ENCODE measurements at regions not wholly inside any gene's neighbourhood (a gene's known extent, or its start where the extent isn't known, plus 50 kb on each side); places are given as distances from the start of the nearest gene placed in this dataset.

DNA sequence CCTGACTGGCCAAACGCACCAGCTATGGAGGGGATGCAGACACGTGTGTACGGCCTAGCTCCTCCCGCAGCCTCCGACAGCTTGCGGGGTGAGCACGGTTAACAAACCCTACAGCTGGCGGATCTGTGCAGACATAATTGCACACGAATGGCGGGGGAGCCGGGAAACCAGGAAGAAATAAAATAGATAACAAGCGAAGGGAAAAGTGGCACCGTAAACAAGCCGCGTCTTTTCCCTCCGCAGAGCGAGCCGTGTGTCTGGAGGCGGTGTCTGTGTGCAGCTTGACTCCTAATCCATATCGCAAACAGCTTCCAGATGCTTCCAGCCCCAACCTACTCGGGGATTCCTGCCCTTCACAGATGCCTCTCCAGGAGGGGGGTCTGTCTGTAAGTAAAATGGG, 853.1 kb upstream of the SALL3 start:
- no peak for DNase-seq

DNA sequence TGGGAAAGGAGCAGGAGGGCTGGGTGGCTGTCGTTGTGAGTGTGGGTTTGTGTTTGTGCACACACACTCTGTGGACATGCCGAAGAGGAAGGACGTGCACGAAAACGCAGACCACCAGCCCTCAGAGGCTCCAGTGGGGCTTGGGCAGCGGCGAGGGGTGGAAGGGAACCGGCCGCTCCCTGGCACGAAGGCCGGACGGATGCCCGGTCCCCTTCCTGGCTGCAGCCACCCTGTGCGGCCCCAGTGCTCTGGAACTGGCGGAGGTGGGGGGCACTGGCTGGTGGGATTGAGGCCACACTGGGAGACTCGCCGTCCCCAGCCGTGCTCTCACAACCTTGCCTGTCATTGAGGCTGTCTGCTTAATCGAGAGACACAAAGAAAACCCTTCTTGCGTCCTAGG, 852.6 kb upstream of the SALL3 start:
- DNase-seq: no peak

DNA sequence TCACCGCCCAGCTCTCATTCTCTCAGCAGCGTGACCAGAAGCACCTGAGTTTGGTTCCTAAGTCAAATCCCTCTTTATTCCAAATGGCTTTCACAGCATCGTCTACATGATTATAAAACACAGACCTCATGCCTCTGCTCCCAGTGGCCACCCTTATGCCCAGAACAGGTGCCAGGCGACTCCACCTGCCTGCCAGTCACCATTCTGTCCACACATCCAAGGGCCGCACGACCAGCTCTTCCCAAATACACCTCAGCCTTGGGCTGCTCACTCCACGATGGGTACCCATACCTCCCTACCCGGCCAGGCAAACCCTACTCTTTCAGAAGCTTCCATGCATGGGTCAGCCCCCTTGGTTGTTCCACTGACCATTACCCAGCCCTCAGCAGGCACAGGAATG, 851.6 kb upstream of the SALL3 start:
- no peak for DNase-seq

DNA sequence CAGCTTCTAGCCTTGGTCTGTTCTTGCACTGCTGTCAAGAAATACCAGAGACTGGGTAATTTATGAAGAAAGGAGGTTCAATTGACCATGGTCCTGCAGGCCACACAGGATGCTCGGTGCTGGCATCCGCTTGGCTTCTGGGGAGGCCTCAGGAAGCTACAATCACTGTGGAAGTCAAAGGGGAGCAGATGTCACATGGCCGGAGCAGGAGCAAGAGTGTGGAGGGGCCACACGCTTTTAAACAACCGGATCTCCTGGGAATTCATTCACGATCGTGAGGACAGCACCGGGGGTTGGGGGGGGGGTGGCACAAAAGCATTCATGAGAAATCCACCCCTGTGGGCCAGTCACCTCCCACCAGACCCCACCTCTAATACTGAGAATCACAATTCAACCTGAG, 850.4 kb upstream of the SALL3 start:
- DNase-seq: no peak

DNA sequence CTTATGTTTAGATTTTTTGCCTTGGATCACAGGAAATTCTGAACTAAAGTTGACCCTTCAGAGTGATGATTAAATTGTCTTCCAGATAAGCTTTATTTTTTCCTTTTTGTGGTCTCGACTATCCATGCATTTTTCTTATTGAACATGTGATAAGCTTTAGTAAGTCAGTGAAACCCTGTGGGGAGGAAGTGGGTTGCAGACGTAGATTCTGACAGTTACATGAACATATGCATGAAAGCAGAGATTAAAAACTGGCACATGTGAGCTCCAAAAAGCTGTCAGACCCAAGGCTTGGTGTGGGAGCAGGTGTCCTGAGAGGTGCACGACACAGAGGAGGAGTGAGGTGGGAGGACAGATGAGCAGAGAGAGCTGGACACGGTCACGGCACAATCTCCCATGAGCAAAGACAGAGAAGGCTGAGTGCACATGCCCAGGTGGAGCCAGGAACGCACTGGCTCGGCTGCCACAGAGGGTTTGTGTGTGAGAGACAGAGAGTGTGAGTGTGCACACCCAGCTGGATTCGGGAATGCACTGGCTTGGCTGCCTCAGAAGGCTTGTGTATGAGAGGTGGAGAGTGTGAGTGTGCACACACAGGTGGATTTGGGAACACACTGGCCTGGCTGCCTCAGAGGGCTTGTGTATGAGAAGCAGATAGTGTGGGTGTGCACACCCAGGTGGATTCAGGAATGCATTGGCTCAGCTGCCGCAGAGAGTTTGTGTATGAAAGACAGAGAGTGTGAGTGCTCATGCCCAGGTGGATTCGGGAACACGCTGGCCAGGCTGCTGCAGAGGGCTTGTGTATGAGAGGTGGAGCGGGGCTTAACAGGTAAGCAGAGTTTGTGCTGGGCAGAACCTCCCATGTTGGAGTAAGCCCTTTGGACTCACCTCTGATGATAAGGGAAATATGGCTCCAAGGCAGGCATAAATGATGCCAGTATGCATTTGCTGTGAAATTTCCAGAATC, 849.1 kb upstream of the SALL3 start:
- DNase-seq: no peak

DNA sequence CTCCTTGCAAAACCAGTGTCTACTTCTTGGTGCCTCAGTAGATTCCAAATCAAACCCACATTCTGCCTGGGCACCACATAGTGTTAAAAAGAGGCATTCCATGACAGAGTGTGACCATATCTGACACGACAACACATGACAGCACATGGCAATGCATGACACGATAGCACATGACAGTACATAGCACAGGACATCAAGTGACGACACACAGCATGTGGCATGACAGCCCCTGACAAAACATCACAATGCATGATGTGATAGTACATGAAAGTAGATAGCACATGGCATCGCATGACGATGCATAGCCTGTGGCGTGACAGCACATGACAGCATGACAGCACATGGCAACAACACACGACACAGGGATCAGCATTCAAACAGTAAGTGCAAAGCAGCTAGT, 845.9 kb upstream of the SALL3 start:
- no peak for DNase-seq

DNA sequence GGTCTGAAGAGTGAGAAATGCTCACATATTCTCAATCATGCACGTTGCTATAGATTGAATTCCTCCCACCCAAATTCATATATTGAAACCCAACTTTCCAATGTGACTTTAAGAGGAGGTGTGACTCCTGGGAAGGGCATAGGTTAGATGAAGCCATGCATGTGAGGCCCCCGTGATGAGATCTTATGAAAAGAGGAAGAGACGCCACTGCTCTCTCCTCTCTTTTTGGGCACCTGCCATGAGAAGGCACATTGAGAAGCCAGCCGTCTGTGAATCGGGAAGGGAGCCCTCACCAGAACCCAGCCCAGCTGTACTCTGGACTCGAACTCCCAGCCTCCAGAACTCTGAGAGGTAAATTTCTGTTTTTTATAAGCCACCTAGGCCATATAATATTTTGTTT, 842.6 kb upstream of the SALL3 start:
- DNase-seq: no peak

DNA sequence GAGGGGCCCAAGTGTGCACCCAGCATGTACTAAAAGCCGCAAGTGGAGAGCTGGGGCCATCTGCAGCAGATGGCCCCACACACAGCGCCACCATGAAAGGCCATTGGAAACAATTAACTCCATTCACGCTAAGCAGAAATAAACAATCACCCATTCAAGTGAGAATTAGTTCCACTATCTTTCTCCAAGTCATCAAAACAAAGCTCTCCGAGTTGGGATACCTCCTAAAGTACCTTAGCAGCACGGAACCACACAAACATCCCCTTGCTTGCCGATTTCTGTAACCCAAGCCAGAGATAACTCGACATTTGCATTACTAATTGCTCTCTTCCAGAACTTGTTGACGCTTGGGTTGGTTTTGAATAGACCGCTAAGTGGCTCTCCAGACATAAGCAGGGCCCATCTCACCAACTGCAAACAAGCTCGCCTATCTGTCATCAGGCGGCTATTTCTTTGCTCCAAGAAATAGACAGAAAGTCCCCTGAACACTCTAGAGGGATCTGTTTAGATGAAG, 840.6 kb upstream of the SALL3 start:
- DNase-seq: peak; percentile 52 to 79

DNA sequence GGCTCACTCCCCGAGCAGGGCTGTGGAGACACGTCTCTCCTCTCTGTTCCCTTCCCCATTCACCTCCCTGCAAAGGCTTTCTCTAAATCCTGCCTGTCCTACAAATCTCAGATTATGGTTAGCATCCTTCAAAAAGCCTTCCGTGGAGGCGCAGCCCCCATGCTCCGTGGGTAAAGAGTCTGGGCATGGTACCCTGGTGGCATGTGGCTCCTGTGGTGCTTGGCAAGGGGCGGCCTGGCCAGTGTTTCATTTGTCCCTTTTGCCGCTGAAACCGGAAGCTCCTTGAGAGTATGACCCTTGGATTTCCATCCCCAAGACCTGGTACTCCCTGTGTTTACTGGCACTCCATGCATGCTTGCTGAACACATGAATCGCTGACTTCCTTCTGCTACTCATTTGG, 839.3 kb upstream of the SALL3 start:
- DNase-seq: no peak

DNA sequence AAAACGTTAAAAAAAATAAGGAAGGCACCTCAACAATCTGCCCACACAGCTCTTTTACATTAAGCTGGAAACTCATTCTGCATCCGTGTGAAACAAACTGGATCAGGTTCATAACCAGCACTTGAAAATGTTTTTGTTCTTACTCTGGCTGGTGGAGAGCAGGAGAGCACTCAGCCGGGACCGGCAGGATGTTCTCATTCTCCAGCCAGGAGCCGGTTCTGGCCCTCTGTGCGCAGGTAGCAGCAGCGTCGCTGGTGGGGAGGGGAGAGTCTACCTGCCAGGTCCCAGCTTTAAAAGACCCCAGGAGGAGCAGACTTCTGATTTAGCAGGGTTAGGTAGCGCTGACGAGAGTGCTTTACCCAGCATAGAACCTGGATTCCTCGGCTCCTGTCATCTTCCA, 834.9 kb upstream of the SALL3 start:
- no peak for DNase-seq

DNA sequence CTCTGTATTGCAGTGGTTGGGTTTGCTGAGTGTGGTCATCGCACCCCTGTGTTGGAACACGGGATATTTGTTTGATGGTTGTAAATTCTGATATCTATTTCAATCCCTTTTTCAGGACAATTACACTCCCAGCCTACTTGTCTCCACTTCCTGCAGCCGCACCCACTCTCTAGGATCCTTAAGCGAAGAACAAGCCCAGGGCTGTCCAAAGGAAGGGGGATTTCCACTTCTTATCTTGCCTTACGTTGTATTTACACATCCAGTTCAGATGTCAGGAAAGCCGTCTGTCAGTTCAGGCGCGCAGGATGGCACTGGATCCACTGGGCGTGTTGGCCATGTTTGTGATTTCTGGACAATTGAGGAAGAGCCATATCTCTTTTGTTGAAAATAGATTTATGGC, 834.5 kb upstream of the SALL3 start:
- DNase-seq: no peak

DNA sequence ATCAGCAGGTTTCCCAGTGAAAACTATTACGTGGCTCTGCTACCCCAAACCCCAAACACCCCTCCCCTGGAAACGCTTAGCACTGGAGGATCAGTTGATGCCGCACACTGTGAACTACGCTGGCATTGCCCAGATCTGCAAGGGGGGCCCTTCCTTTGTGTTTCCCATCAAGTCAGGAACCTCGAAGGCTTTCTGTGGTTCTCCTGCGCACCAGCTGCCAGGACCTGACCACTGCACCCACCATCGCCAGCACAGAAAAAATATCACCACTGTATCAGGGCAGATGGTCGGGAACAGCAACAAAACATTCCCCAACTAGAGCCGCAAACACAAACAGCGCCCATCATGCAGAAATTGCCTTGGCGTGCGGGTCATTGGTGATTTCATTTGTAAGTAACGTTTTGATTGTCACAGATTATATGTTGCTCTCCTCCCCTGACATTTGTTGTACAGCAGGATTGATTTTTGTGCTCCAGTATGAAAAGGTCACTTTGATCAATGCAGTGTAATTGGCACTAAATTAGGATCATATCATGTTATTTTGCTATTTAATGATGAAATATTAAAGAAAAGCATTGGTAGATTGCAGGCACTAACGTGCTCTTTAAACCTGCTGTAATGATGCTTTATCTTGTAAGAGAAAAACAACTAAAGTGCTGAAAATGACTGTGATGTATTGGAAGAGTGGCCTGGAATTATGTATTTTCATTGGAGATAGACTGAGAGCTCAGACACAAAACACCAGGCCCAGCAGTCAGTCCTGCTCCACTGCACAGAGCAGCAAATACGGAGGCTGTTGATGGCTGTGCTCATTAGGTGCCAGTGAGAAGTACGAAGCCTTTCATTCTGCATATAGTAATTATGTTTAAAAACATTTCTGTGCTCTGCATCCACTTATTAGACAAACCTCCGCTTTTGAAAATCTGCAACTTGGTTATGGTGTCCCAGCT, 833.2 kb upstream of the SALL3 start:
- DNase-seq: no peak

DNA sequence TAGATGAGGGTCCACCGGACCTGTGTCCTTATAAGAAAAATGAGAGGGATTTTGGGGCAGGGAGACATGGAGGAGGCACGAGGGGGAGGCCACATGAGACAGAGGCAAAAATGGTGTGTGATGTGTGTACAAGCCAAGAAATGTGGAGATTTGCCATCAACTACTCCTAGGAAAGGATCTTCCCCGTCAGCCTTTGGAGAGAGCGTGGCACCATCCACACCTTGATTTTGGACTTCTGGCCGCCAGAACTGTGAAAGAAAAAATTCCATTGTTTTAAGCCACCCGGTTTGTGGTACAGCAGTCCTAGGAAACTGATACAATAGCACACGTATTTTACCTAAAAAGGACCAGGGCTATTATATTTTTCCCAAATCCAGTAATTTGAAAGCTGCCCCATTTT, 829.0 kb upstream of the SALL3 start:
- DNase-seq: no peak

DNA sequence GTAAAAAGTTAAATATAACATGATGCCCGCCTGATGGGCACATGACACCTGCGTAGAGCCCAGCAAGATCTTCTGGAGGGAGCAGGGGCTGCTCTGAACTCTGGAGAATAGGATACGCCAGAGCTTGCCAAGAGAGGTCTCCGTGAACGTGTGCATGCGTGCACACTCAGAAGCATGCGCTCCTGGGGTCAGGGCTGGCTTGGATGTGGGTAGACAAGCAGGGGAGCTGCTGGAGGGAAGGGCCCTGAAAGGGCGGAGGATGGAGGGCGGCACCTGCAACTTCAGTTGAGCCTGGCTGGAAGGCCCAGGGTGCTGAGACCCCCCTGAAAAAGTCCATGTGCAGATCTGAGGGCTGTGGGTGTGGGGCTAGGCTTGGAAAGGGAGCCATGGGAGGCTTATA, 828.4 kb upstream of the SALL3 start:
- DNase-seq: no peak

DNA sequence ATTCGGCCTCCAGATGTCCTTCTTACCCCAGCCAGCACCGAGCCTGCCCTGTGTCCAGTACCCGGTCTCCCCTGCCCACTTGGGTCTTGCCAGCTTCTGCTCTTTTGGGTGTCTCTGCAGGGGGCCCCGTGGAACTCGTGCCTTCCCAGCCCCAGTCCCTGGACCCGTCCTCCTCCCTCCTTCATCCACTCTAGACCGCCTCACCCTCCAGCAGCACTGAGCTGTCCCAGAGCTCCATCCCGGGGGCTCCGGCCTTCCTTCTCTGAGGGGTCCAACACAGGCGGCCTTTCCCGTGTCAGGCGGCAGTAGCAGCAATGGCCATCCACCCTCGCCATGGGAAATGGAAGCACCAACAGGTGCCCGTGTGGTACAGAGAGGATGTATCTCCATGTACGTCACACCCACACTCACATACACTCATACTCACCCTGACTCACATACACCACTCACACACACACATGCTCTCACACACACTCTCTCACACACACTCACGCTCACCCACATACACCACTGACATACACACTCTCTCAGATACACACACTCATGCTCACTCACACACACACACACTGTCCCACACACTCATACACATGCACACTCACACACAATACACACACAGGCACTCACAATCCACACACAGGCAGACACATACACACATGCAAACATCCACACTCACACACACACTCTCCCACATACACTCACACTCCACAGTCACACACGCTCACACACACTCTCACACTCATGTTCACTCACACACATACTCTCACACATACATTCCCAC, 827.5 kb upstream of the SALL3 start:
- DNase-seq: no peak

DNA sequence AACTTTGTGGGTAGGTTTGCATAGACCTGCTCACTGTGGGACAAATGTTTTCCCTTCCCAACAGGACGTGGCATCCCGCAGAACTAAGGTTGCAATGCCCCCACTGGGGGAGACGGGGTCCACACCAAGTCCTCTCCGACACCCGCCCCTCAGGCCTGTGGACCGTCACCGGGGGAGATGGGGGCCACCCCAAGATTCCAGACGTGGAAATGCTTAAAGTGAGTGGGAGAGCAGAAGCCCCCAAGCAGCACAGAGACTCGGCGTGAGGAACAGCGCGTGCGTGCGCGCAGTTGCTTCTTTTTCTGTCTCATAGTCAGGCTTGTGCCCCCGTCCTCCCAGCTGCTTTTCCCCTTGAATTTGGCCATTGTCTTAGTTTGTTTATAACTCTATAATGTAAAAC, 826.3 kb upstream of the SALL3 start:
- DNase-seq: no peak

DNA sequence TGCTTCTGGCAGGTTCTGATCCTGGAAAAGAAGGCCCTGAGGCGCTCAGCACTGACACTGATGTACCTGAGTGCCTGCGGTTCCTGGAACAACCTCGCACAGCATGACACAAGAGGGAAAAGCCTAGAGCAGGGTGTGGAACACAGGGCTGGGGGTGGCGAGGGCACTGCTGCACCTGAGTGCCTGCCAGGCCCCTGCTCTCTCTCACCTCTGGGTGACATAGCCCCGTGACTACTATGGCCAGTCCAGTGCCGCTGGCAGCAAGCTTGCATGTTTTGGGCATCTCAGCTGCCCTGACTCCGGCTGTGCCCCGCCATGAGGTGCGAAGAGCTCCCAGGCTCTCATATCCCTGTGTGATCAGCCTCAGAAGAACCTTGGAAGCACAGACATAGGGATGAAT, 825.2 kb upstream of the SALL3 start:
- no peak for DNase-seq

DNA sequence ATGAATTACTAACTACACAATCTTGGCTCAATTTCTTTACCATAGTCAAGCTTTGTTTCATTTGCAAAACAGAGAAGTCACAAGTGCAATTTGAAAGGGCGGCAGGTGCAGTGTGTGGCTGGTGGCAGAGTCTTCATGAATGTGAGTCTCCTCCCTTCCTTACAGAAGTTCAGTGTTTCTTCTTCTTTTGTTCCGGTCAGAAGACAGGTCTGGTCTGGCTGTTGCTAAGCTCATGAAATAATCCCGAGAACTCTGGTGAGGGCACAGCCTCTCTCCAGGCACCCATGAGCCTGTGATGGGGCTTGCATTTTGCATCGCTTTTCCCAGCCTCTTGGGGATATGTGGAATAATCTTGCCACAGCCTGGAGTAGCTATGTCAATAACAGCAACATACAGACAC, 824.8 kb upstream of the SALL3 start:
- DNase-seq: no peak

DNA sequence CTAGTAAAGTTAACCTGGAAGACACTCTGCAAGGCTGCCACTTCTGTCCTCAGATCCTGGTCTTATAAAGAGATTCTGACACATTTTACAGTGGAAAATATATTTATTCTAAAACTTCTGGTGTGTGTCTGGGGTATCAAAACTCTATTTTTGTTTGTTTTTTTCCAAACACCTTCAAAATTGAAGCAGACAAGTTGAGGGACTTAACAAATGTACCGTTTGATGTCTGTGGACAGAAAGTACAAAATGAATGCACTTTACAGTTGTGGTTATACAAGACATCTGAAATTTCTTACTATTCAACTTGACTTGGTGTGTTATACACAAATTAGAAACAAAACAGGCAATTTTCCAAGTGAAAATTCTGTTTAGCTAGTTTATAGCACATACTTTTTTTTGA, 823.2 kb upstream of the SALL3 start:
- no peak for DNase-seq

DNA sequence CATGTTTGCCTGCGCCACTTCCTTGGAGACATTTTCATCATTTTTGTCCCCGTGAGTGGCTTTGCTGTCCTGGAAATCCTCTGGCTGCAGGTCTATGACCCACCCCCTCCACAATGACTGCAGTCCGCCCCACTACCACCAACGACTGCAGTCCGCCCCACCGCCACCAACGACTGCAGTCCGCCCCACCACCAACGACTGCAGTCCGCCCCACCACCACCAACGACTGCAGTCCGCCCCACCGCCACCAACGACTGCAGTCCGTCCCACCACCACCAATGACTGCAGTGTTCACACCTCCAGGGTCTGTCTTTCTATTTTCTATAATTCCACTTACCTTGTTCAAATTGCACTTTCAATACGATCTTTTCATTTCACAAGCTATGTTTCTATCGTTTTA, 820.7 kb upstream of the SALL3 start:
- DNase-seq: no peak

DNA sequence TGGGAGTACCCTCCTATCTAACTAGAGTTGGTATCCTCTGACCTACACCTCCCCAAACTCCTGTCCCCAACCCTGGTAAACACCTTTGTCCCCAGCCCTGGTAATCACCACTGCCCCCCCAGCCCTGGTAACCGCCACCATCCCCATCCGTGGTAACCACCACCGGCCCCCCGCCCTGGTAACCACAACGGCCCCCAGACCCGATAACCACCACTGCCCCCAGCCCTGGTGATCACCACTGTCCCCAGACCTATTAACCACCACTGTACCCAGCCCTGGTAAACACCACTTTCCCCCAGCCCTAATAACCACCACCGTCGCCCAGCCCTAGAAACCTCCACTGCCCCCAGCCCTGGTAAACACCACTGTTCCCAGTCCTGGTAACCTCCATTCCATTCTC, 820.2 kb upstream of the SALL3 start:
- no peak for DNase-seq

DNA sequence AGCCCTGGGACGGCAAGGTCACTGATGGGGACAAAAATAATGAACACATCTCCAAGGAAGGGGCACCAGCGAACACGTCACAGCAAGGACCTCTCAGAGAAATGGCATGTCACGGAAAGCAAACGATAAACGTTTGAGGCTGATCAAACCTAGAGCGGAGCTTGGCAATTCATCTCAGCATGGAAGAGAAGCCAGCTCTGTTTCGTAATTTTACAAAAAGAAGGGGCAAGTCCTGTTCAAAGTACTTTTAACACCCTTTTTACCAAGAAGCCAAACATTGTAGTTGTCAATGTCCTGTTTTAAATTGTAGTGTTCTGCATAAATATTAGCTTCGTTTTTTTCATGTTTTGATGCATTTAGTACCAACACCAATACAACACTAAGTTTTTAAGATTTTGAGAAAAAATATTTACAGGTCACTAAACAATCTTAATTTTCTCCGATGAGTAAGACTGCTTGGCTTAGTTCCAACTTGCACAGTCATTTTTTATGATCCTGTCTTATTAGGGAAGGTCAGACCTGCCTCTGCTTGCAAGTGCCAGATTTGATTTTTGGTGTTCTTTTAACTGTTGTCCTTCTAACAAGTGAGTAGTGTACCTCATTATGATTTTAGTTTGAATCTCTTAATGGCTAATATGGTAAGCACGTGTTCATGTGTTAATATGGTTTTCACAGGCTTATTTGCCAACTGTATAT, 818.5 kb upstream of the SALL3 start:
- no peak for DNase-seq

Data from NCI-H187 (cell line).